Fibroblast of upper back skin (primary cell): ENCODE measurements at regions not wholly inside any gene's neighbourhood (a gene's known extent, or its start where the extent isn't known, plus 50 kb on each side); places are given as distances from the start of the nearest gene placed in this dataset.
"Not testable (repeated sequence)": the region's sequence is repeated elsewhere in the genome, so short reads cannot be mapped to it uniquely, and the experiment has no call there.

Experiments
- DNase-seq: peaks from one replicate; pipeline ENCODE4 v3.0.0-alpha.2; 2013

- DNase-seq = no peak
These were observed 266.8 kb downstream of the TDRD3 start for GRCh38 chr13:60663788-60664187.

GRCh38 chr13:60662595-60662994 is 265.6 kb downstream of the TDRD3 start:
- no peak for DNase-seq

GRCh38 chr13:60661521-60661920 is 264.5 kb downstream of the TDRD3 start:
- DNase-seq = no peak

GRCh38 chr13:60657586-60657985 is 260.6 kb downstream of the TDRD3 start:
- DNase-seq = not testable (repeated sequence)

- no peak for DNase-seq
These were observed 258.2 kb downstream of the TDRD3 start for GRCh38 chr13:60655256-60655655.

- DNase-seq = peak; percentile 5
These were observed 257.4 kb downstream of the TDRD3 start for GRCh38 chr13:60654415-60654814.

- no peak for DNase-seq
These were observed 250.5 kb downstream of the TDRD3 start for GRCh38 chr13:60647547-60647946.

- DNase-seq = no peak
These were observed 249.6 kb downstream of the TDRD3 start for GRCh38 chr13:60646620-60647019.

GRCh38 chr13:60645676-60646075 is 248.7 kb downstream of the TDRD3 start:
- DNase-seq = no peak

GRCh38 chr13:60642552-60642951 is 245.5 kb downstream of the TDRD3 start:
- DNase-seq = no peak

GRCh38 chr13:60629158-60629557 is 232.1 kb downstream of the TDRD3 start:
- DNase-seq = no peak

- DNase-seq = peak; percentile 28
These were observed 230.2 kb downstream of the TDRD3 start for GRCh38 chr13:60627071-60627686.
